Astrocyte of the cerebellum (primary cell): ENCODE measurements at regions not wholly inside any gene's neighbourhood (a gene's known extent, or its start where the extent isn't known, plus 50 kb on each side); places are given as distances from the start of the nearest gene placed in this dataset.

Source experiments
- DNase-seq: peaks from one replicate; pipeline ENCODE4 v3.0.0-alpha.2; 2011; ENCODE audit warnings: low read depth
- H3K4me3 ChIP-seq: 2 replicates; pipeline ENCODE4 v1.5.1; 2011; ENCODE audit warnings: mild to moderate bottlenecking, low read depth, low read length, moderate library complexity
- in situ Hi-C: cut with HindIII; loops from 2 replicates; pipeline ENCODE4 v1.10.0; 2017; ENCODE audit warnings: low sequenced_read_pairs
- TF ChIP-seq, protein P1 (sequence below): IDR thresholded peaks from 2 replicates; pipeline ENCODE4 v1.5.1; 2012; ENCODE audit warnings: low read length, low read depth, moderate library complexity, mild to moderate bottlenecking; ENCODE audit errors: missing control alignments

DNA sequence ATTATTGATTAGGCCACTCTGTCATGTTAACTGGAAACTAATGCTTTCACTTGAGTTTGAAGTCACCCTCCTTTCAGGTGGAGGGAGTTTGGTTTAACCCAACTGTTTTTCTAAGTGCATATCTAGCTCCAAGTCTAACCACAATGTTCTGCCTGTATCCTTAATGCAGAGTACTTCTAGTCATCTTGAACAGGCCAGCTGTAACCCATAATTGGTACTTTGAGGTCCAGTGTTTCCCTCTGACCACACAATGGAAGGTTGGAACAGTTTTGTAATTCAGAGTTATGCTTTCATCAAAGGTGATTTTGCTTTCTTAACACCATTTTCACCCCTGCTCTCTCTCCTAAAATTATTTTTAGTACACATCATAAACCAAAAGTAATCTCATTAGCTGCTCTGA is 237.2 kb upstream of the DCN start:
- DNase-seq, result peak; percentile 22
- H3K4me3 ChIP-seq, result no peak overlapping the region
- in situ Hi-C loops, result no loop called here
- TF ChIP-seq, protein P1, sequence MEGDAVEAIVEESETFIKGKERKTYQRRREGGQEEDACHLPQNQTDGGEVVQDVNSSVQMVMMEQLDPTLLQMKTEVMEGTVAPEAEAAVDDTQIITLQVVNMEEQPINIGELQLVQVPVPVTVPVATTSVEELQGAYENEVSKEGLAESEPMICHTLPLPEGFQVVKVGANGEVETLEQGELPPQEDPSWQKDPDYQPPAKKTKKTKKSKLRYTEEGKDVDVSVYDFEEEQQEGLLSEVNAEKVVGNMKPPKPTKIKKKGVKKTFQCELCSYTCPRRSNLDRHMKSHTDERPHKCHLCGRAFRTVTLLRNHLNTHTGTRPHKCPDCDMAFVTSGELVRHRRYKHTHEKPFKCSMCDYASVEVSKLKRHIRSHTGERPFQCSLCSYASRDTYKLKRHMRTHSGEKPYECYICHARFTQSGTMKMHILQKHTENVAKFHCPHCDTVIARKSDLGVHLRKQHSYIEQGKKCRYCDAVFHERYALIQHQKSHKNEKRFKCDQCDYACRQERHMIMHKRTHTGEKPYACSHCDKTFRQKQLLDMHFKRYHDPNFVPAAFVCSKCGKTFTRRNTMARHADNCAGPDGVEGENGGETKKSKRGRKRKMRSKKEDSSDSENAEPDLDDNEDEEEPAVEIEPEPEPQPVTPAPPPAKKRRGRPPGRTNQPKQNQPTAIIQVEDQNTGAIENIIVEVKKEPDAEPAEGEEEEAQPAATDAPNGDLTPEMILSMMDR, result no peak

DNA sequence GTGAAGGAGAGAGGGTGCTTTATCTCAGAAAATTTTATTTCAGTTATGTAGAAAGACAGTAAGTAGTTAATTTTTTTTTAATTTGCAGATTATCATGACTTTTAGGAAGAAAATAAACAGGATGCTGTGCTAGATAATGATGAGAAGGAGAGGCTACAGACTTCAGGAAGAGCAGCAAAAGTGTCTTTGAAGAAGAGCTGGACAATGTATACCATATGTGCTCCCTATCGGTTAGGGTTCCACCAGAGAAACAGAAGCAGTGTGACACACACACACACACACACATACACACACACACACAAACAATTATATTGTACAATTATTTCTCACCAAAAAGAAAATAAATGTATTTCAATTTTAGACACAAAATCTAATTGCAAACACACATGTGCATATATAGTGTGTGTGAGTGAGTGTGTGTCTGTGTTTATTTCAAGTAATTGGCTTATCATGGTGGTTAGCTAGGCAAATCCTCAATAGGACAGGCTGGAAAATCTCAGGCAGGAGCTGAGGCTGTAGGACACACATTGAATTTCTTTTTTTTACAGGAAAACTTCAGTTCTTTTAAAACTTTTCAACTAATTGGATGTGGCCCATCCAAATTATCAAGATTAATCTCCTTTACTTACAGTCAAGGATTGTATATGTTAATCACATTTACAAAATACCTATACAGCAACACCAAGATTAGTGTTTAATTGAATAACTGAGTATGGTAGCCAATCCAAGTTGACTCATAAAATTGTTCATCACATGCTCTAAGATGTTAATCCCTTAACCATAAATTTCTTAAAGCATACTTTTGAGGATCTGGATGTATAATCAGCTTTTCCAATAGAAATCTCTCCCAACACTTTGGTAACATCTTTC is 235.8 kb upstream of the DCN start:
- in situ Hi-C loops, result no loop called here
- TF ChIP-seq, protein P1, result no peak

DNA sequence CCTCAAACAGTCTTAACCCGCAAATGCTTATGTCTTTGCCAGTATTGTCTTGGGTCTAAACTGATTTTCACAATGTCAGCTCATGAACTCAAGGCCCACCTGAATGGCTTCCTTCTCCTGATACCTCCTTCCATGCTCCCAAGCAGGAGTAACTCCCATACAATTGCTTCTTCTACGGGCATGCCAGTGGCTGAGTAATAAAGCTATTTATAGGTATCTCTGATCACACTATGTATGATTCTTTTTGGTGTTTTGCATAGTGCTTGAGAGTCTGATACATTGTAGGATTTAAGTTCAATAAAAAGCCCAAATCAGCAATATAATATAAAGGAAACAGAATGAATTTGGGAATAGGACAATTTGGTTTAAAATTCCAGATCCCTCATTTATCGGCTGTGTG is 235.0 kb upstream of the DCN start:
- in situ Hi-C loops, result no loop called here
- H3K4me3 ChIP-seq, result no peak overlapping the region
- DNase-seq, result no peak
- TF ChIP-seq, protein P1, result no peak

More for the DNA sequence above, 235.8 kb upstream of the DCN start:
- H3K4me3 ChIP-seq, result no peak overlapping the region
- DNase-seq, result no peak

DNA sequence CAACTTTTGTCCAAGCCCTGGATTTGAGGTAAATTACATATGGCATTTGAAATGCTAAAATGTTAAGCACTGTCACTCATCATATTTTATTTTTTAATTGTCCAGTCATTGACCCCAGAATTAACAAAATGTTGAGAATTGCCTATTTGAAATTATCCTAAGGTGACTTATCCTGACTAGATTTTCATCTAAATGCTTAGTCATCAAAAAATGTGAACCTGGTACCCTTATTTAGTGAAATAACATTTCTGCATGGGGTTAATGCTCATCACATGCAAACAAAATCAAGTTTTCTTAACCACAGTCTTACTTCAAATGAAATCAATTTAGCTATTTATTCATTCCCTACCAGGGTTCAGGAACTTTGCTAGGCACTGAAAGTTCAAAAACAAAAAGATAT is 232.0 kb upstream of the DCN start:
- DNase-seq, result no peak
- in situ Hi-C loops, result no loop called here
- no peak overlapping the region for H3K4me3 ChIP-seq
- TF ChIP-seq, protein P1, result no peak

DNA sequence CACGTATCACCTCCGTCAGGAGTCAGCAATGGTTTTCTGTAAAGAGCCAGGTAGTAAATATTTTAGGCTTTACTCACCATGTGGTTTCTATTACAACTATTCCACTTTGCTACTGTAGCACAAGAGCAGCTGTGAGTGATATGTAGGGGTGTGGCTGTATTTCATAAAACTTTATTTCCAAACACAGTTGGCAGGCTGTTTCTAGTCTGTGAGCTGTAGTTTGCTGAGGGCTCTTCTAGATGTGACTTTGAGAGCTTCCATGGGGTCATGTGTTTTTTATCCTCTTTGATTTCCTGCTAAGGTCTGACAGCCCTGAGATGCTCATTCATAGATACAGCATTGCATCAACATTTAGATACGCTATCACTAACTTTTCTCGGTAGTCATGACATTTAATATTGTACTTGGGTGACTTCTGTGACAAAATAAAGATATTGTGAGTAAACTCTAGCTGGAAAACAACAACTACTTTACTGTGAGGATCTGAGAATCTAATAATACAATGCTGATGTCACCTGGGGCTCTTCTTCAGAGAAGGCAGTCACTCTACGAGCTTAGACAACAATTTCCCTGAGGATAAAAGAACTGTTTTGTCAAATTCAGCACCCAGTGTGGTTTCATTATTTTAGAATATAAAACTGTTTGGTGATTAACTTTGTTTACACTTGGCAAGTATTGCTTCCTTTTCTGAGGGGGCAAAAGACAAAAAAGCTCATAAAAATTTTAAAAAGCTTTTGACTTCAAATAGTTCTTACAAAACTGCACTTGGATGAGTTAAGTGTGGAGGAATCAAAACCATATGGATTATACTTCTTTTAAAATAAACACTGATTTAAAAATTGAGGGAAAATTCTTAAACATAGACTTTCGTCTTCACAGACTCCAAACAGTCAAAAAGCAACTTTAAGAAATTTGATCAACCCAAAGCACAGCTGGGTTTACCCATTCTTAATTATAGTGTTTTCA is 231.2 kb upstream of the DCN start:
- no peak overlapping the region for H3K4me3 ChIP-seq
- TF ChIP-seq, protein P1, result no peak
- no peak for DNase-seq
- in situ Hi-C loops, result no loop called here

DNA sequence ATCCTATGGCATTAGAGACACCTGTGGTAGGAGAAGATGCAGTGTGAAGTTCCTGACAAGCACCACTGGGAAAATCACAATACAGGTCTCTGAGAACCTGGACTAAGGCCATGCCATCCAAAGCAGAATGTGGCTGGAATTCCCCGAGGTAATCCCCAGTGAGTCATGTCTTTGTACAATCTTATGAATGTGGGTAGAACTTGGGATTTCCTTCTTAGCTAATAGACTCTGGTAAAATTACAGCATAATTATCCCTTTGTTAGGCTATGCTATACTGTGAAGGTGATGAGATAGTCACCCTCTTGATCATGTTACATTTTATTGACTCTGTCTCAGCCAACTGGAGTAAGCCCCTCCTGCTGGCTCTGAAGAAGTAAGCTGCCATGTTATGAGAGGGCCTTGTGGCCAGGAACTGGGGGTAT is 224.3 kb upstream of the DCN start:
- in situ Hi-C loops, result no loop called here
- no peak for DNase-seq
- H3K4me3 ChIP-seq, result no peak overlapping the region
- TF ChIP-seq, protein P1, result no peak
